EL (cell line): ENCODE measurements at regions not wholly inside any gene's neighbourhood (a gene's known extent, or its start where the extent isn't known, plus 50 kb on each side); places are given as distances from the start of the nearest gene placed in this dataset.
"Not testable (repeated sequence)": the region's sequence is repeated elsewhere in the genome, so short reads cannot be mapped to it uniquely, and the experiment has no call there.

ENCODE experiments used
- DNase-seq: peaks from one replicate; pipeline ENCODE4 v3.0.0-alpha.2; 2016

GRCh38 chr16:59590845-59591244 lies 856.7 kb upstream of the GOT2 start:
- no peak for DNase-seq

- no peak for DNase-seq
Observed at GRCh38 chr16:59586331-59586730, 852.2 kb upstream of the GOT2 start.

GRCh38 chr16:59574296-59574695 lies 840.2 kb upstream of the GOT2 start:
- DNase-seq, result no peak

- peak; percentile 90 for DNase-seq
Observed at GRCh38 chr16:59573528-59574271, 839.6 kb upstream of the GOT2 start.

- DNase-seq, result no peak
Observed at GRCh38 chr16:59567496-59567895, 833.4 kb upstream of the GOT2 start.

GRCh38 chr16:59566446-59566845 lies 832.3 kb upstream of the GOT2 start:
- DNase-seq, result no peak

GRCh38 chr16:59558679-59559078 lies 824.6 kb upstream of the GOT2 start:
- DNase-seq, result no peak

GRCh38 chr16:59552164-59552563 lies 818.0 kb upstream of the GOT2 start:
- no peak for DNase-seq

GRCh38 chr16:59545721-59546120 lies 811.6 kb upstream of the GOT2 start:
- DNase-seq, result no peak

GRCh38 chr16:59543641-59544040 lies 809.5 kb upstream of the GOT2 start:
- peak; percentile 81 for DNase-seq

GRCh38 chr16:59540621-59541020 lies 806.5 kb upstream of the GOT2 start:
- peak; percentile 8 for DNase-seq

- no peak for DNase-seq
Observed at GRCh38 chr16:59535298-59535697, 801.2 kb upstream of the GOT2 start.

GRCh38 chr16:59527206-59527997 lies 793.3 kb upstream of the GOT2 start:
- peak; percentile 90 for DNase-seq

- DNase-seq, result no peak
Observed at GRCh38 chr16:59522826-59523225, 788.7 kb upstream of the GOT2 start.

- not testable (repeated sequence) for DNase-seq
Observed at GRCh38 chr16:59518721-59519120, 784.6 kb upstream of the GOT2 start.

GRCh38 chr16:59514651-59515050 lies 780.5 kb upstream of the GOT2 start:
- DNase-seq, result no peak

- DNase-seq, result no peak
Observed at GRCh38 chr16:59510008-59510424, 775.9 kb upstream of the GOT2 start.

GRCh38 chr16:59500601-59501000 lies 766.5 kb upstream of the GOT2 start:
- no peak for DNase-seq

- no peak for DNase-seq
Observed at GRCh38 chr16:59487067-59487466, 753.0 kb upstream of the GOT2 start.

GRCh38 chr16:59484833-59485516 lies 750.9 kb upstream of the GOT2 start:
- DNase-seq, result no peak

GRCh38 chr16:59478838-59479237 lies 744.7 kb upstream of the GOT2 start:
- DNase-seq, result no peak

- DNase-seq, result no peak
Observed at GRCh38 chr16:59470556-59470955, 736.4 kb upstream of the GOT2 start.

GRCh38 chr16:59469266-59469665 lies 735.1 kb upstream of the GOT2 start:
- no peak for DNase-seq

GRCh38 chr16:59463776-59464175 lies 729.7 kb upstream of the GOT2 start:
- peak; percentile 25 for DNase-seq
